HFFc6 (cell line): ENCODE measurements at regions not wholly inside any gene's neighbourhood (a gene's known extent, or its start where the extent isn't known, plus 50 kb on each side); places are given as distances from the start of the nearest gene placed in this dataset.

Experiments used
- DNase-seq: peaks from one replicate; pipeline ENCODE4 v3.0.0-alpha.2; 2018
- H3K27ac Mint-ChIP-seq: 2 replicates; pipeline ENCODE4 v1.8.0; 2020; ENCODE audit warnings: mild to moderate bottlenecking, mixed read lengths
- H3K27me3 Mint-ChIP-seq: 2 replicates; pipeline ENCODE4 v1.8.0; 2021; ENCODE audit warnings: mild to moderate bottlenecking, moderate library complexity, mixed read lengths; ENCODE audit not compliant: insufficient read depth
- H3K36me3 Mint-ChIP-seq: 2 replicates; pipeline ENCODE4 v1.8.0; 2021; ENCODE audit warnings: low read depth, mixed read lengths
- H3K4me1 Mint-ChIP-seq: 2 replicates; pipeline ENCODE4 v1.8.0; 2020; ENCODE audit warnings: low read depth, mixed read lengths
- H3K4me3 Mint-ChIP-seq: 2 replicates; pipeline ENCODE4 v1.8.0; 2020; ENCODE audit warnings: mild to moderate bottlenecking, moderate library complexity, mixed read lengths
- H3K9me3 Mint-ChIP-seq: 2 replicates; pipeline ENCODE4 v1.8.0; 2020; ENCODE audit warnings: mild to moderate bottlenecking, mixed read lengths
- TF ChIP-seq, protein P1 (sequence below): fragments of 200-600 bp; sonication (generic); IDR thresholded peaks from 2 replicates; pipeline ENCODE4 v1.5.0; 2021; ENCODE audit warnings: antibody characterized with exemption, mild to moderate bottlenecking

DNA sequence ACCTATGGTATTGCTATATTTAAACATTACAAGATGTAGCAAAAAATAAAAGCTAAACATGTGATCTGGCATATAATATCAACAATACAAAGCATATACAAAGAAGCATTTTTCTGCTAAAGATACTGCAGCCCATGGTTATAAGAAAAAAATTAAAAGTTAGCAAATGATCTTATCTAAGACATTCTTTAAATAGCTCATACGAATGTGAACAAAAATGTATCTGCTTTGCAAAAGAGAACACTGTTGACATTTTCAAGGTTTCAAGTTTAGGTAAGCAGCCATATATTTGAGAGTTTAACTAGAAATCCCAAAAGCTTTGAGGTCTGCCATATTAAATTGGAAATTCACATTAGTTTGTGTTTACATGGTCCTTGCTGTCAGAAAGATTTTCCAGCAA lies 301.0 kb upstream of the SLC39A10 start:
- DNase-seq, result no peak
- H3K27ac Mint-ChIP-seq, result no peak overlapping the region
- peaks cover 7% of the 10 kb centered on the region for H3K36me3 Mint-ChIP-seq

DNA sequence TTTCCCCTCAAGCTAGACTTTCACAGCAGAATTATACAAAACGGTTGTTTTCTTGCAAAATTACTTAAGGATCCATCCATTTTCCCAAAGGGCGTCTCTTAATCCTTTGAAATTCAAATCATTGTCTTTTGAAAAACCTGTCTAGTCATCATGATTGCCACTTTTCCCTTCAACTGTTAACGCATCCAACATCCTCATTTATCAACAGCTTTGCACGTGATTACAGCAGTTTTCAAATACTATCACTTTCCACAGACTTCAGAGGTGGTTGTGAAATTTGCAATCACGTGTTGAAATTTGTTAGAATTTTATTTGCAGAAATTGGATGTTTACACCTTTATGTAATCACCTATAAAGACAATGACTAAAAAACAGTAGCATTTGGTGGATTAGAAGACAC lies 304.4 kb upstream of the SLC39A10 start:
- Mint-ChIP-seq H3K4me3 (no peak overlapping the region), H3K36me3 (peaks cover 7% of the 10 kb centered on the region), H3K9me3 (peaks cover 5% of the 10 kb centered on the region; the same call in 1 of the 2 replicates), H3K27ac (no peak overlapping the region), H3K27me3 (no peaks in the 10 kb centered on the region), H3K4me1 (peaks cover 4% of the 10 kb centered on the region; the same call in 1 of the 2 replicates)
- DNase-seq, result no peak
- TF ChIP-seq, protein P1, sequence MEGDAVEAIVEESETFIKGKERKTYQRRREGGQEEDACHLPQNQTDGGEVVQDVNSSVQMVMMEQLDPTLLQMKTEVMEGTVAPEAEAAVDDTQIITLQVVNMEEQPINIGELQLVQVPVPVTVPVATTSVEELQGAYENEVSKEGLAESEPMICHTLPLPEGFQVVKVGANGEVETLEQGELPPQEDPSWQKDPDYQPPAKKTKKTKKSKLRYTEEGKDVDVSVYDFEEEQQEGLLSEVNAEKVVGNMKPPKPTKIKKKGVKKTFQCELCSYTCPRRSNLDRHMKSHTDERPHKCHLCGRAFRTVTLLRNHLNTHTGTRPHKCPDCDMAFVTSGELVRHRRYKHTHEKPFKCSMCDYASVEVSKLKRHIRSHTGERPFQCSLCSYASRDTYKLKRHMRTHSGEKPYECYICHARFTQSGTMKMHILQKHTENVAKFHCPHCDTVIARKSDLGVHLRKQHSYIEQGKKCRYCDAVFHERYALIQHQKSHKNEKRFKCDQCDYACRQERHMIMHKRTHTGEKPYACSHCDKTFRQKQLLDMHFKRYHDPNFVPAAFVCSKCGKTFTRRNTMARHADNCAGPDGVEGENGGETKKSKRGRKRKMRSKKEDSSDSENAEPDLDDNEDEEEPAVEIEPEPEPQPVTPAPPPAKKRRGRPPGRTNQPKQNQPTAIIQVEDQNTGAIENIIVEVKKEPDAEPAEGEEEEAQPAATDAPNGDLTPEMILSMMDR, result no peak

More for the DNA sequence above, 301.0 kb upstream of the SLC39A10 start:
- TF ChIP-seq, protein P1, result no peak
- Mint-ChIP-seq H3K27me3 (no peaks in the 10 kb centered on the region), H3K4me1 (peaks cover 4% of the 10 kb centered on the region; the same call in 1 of the 2 replicates), H3K9me3 (peaks cover 5% of the 10 kb centered on the region; the same call in 1 of the 2 replicates), H3K4me3 (no peak overlapping the region)

DNA sequence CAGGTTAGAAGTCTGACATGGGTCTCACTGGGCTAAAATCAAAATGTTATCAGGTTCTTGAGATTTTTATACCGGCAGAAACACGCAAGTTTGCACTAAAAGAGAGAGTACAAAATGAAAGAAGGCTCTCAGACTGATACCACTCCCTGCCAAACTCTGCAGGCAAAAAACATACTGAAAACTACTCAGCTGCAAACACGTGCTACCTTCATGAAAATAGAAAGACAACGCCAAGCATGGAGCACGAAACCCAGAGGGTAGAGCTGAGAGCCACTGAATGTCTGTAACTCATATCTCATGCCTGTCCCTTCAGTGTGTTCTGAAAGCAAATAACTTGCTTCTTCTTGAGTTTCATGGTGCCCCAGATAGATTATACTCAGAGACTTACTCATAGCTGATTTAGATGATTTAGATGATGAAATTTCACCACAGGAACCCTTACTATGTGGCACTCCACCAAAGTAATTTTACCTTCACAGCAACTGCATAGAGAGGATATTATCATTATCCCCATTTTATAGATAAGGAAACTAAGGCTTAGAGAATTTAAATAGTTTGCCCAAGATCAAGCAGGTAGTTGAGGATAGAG lies 313.0 kb upstream of the SLC39A10 start:
- H3K36me3 Mint-ChIP-seq, result no peaks in the 10 kb centered on the region
- TF ChIP-seq, protein P1, result no peak
- DNase-seq, result peak; percentile 21
- no peak overlapping the region for H3K27ac Mint-ChIP-seq
- H3K4me1 Mint-ChIP-seq, result peaks cover 20% of the 10 kb centered on the region
- H3K9me3 Mint-ChIP-seq, result no peaks in the 10 kb centered on the region
- H3K27me3 Mint-ChIP-seq, result no peaks in the 10 kb centered on the region
- H3K4me3 Mint-ChIP-seq, result no peak overlapping the region

DNA sequence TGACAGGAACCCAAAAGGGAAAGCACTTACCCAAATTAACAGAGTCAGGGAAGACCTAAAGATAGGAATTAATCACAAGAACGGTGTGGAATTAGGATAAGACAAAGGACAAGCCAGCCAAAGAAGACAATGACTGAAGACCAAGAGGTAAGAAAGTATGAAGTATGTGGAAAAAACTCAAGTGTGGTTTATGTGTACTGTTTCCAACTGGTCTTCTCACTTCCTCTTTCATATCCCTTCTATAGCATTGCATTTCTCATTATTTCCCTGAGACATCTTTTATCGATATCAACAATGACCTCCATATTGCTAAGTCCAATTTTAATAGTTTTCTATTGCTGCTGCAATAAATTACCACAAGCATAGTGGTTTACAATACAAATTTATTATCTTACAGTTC lies 313.5 kb upstream of the SLC39A10 start:
- TF ChIP-seq, protein P1, result no peak
- Mint-ChIP-seq H3K36me3 (no peaks in the 10 kb centered on the region), H3K9me3 (no peaks in the 10 kb centered on the region), H3K4me1 (peaks cover 20% of the 10 kb centered on the region), H3K27me3 (no peaks in the 10 kb centered on the region), H3K27ac (no peak overlapping the region), H3K4me3 (no peak overlapping the region)
- no peak for DNase-seq

DNA sequence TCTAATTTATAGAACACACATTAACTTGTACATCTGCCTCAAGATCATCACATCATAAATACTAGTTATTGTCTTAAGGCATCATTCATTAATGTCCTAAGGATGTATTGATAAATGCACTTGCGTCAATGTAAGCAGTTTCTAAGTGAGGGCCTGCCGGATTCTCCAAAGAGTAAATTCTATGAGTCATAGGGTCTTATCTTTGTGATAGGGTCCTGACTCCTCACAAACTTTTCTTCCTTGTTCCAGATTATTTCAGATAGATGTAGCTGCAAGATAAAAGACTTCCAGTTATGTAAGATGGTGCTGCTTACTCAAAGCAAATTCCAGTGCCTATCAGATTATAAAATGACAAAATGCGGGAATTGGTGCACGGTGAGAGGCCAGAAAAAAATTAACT lies 315.0 kb upstream of the SLC39A10 start:
- TF ChIP-seq, protein P1, result no peak
- H3K4me3 Mint-ChIP-seq, result no peak overlapping the region
- no peaks in the 10 kb centered on the region for H3K36me3 Mint-ChIP-seq
- H3K27ac Mint-ChIP-seq, result no peak overlapping the region
- no peaks in the 10 kb centered on the region for H3K9me3 Mint-ChIP-seq
- no peak for DNase-seq
- no peaks in the 10 kb centered on the region for H3K27me3 Mint-ChIP-seq
- H3K4me1 Mint-ChIP-seq, result peaks cover 20% of the 10 kb centered on the region
